Skeletal muscle satellite cell (primary cell): ENCODE measurements at regions not wholly inside any gene's neighbourhood (a gene's known extent, or its start where the extent isn't known, plus 50 kb on each side); places are given as distances from the start of the nearest gene placed in this dataset.

Experiments used
- H3K27me3 ChIP-seq: 2 replicates; pipeline ENCODE4 v1.7.0; 2013; ENCODE audit warnings: low read length; ENCODE audit not compliant: control insufficient read depth, insufficient read depth
- H3K36me3 ChIP-seq: 2 replicates; pipeline ENCODE4 v1.7.0; 2013; ENCODE audit warnings: mild to moderate bottlenecking, control low read depth, low read length; ENCODE audit not compliant: insufficient read depth
- H3K4me1 ChIP-seq: 2 replicates; pipeline ENCODE4 v1.7.0; 2013; ENCODE audit warnings: low read length; ENCODE audit not compliant: control insufficient read depth, insufficient read depth
- H3K4me2 ChIP-seq: 2 replicates; pipeline ENCODE4 v1.7.0; 2013; ENCODE audit warnings: mild to moderate bottlenecking, low read length
- H3K4me3 ChIP-seq: 2 replicates; pipeline ENCODE4 v1.7.0; 2013; ENCODE audit warnings: low read length
- H3K9ac ChIP-seq: 2 replicates; pipeline ENCODE4 v1.7.0; 2013; ENCODE audit warnings: mild to moderate bottlenecking, low read depth, low read length, moderate library complexity
- H3K9me3 ChIP-seq: replicated peaks from 2 replicates; pipeline ENCODE4 v1.7.0; 2013; ENCODE audit warnings: mild to moderate bottlenecking, control low read depth, low read length

DNA sequence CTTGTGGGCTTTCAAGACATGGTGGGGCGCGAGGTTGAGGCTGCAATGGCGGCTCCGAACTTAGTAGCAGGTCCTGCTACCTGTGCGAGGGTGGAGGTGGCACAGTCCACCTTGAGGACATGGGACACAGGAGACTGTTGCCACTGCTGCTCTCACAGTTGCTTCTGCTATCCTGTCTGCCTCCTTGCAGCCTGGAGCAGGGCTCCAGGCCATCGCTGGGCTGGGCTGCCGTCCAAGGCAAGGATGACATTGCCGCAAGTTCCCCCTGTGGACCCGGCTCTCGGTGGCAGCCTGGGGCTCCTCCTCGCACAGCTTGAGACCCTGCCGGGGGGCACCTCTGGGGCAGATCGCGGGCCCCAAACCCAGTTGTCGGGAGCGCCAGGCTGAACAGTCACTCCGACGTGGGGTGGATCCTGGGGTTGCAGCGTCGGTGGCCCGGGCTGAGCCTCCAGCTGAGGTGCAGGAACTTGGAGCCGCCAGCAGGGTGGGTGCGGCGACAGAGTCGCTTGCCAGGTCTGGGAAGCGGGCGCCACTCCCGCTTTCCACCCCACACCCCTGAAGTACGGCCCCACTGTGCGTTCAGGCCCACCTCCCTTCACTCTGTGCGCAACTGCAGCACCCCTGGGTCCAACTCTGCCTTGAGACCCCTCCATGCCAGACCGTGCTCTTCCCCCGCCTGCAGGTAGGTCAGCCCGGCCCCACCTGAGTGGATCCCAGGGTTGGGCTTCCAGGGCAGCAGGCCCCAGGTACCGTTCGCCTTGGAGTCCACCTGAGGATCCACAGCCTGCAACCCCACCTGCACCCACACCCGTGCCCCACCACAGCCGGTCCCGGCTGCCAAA is 192.7 kb upstream of the NUDT6 start:
- Histone ChIP-seq H3K4me3 (no peak overlapping the region), H3K4me2 (no peak overlapping the region), H3K9me3 (no peaks in the 10 kb centered on the region), H3K9ac (no peak overlapping the region), H3K36me3 (peaks cover 12% of the 10 kb centered on the region), H3K27me3 (no peaks in the 10 kb centered on the region), H3K4me1 (peaks cover 18% of the 10 kb centered on the region)

DNA sequence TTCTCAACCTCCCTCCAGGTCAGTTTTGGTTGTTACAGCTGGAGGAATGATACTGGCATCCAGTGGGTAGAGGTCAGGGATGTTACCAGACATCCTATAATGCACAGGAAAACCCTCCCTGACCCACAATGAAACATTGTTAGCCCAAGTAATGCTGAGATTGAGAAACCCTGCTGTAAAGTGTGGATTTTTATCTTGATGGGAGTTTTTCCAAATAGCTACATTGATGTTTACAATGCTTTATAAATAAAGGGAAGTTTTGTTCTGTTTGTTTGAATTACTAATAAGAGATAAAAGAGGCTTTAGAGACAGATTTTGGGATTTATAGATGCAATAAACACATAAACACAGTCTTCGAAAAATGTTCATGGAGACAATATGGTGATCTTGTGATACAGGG is 194.0 kb upstream of the NUDT6 start:
- Histone ChIP-seq H3K4me3 (no peak overlapping the region), H3K9me3 (no peaks in the 10 kb centered on the region), H3K36me3 (peaks cover 12% of the 10 kb centered on the region), H3K4me1 (peaks cover 16% of the 10 kb centered on the region), H3K4me2 (no peak overlapping the region), H3K27me3 (no peaks in the 10 kb centered on the region), H3K9ac (no peak overlapping the region)

- Histone ChIP-seq H3K9me3 (no peaks in the 10 kb centered on the region), H3K27me3 (no peaks in the 10 kb centered on the region), H3K36me3 (no peaks in the 10 kb centered on the region), H3K4me2 (peak overlapping the region; percentile 46), H3K9ac (peak overlapping the region; percentile 29), H3K4me1 (peaks cover 23% of the 10 kb centered on the region), H3K4me3 (no peak overlapping the region)
Observed at GRCh38 chr4:123120473-123120872, 198.1 kb upstream of the NUDT6 start.

- H3K4me3 ChIP-seq, result peak overlapping the region; percentile 18
- peak overlapping the region; percentile 54 for H3K4me2 ChIP-seq
- peaks cover 23% of the 10 kb centered on the region for H3K4me1 ChIP-seq
- no peaks in the 10 kb centered on the region for H3K9me3 ChIP-seq
- H3K36me3 ChIP-seq, result no peaks in the 10 kb centered on the region
- peak overlapping the region; percentile 29 for H3K9ac ChIP-seq
- H3K27me3 ChIP-seq, result no peaks in the 10 kb centered on the region
Observed at GRCh38 chr4:123121241-123121907, 199.0 kb upstream of the NUDT6 start.

DNA sequence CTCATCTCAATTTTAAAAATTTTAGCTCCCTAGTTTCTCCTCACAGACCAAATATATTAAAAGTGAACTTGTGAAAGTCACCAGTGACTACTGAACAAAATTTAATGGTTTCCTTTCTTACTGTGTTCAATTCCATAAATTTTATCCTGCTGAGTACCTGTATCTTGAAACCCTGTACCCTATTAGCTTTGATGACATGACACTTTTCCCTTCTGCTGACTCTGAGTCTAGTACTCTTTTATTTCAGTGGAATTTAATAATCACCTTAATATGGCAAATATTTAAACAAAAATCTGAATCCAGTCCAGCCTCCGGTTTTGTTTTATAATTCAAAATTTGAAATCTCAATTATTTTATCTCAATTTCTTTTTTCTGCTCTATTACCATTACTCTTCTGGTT is 203.1 kb upstream of the NUDT6 start:
- peaks cover 27% of the 10 kb centered on the region for H3K4me1 ChIP-seq

GRCh38 chr4:123127218-123127617 is 204.8 kb upstream of the NUDT6 start:
- H3K9ac ChIP-seq, result peak overlapping the region; percentile 33
- no peaks in the 10 kb centered on the region for H3K27me3 ChIP-seq
- peaks cover 12% of the 10 kb centered on the region for H3K4me1 ChIP-seq
- no peaks in the 10 kb centered on the region for H3K9me3 ChIP-seq
- H3K4me3 ChIP-seq, result no peak overlapping the region
- H3K4me2 ChIP-seq, result no peak overlapping the region
- H3K36me3 ChIP-seq, result no peaks in the 10 kb centered on the region

More for the DNA sequence above, 203.1 kb upstream of the NUDT6 start:
- Histone ChIP-seq H3K36me3 (no peaks in the 10 kb centered on the region), H3K4me3 (no peak overlapping the region), H3K9ac (no peak overlapping the region), H3K4me2 (no peak overlapping the region), H3K27me3 (no peaks in the 10 kb centered on the region), H3K9me3 (no peaks in the 10 kb centered on the region)

- Histone ChIP-seq H3K27me3 (no peaks in the 10 kb centered on the region), H3K9ac (peak overlapping the region; percentile 33)
Observed at GRCh38 chr4:123127875-123128274, 205.5 kb upstream of the NUDT6 start.

GRCh38 chr4:123133397-123134050 is 211.1 kb upstream of the NUDT6 start:
- H3K9ac ChIP-seq, result no peak overlapping the region

More at GRCh38 chr4:123127875-123128274, 205.5 kb upstream of the NUDT6 start:
- Histone ChIP-seq H3K4me3 (no peak overlapping the region), H3K9me3 (no peaks in the 10 kb centered on the region), H3K36me3 (no peaks in the 10 kb centered on the region), H3K4me2 (no peak overlapping the region), H3K4me1 (peaks cover 12% of the 10 kb centered on the region)

GRCh38 chr4:123144616-123145015 is 222.2 kb upstream of the NUDT6 start:
- no peak overlapping the region for H3K9ac ChIP-seq
- H3K4me2 ChIP-seq, result no peak overlapping the region
- H3K4me1 ChIP-seq, result no peaks in the 10 kb centered on the region
- H3K27me3 ChIP-seq, result no peaks in the 10 kb centered on the region
- no peaks in the 10 kb centered on the region for H3K9me3 ChIP-seq
- H3K36me3 ChIP-seq, result no peaks in the 10 kb centered on the region
- no peak overlapping the region for H3K4me3 ChIP-seq

More at GRCh38 chr4:123133397-123134050, 211.1 kb upstream of the NUDT6 start:
- H3K36me3 ChIP-seq, result no peaks in the 10 kb centered on the region
- no peaks in the 10 kb centered on the region for H3K27me3 ChIP-seq
- no peaks in the 10 kb centered on the region for H3K9me3 ChIP-seq
- no peak overlapping the region for H3K4me2 ChIP-seq
- no peaks in the 10 kb centered on the region for H3K4me1 ChIP-seq
- no peak overlapping the region for H3K4me3 ChIP-seq

GRCh38 chr4:123158576-123158975 is 236.2 kb upstream of the NUDT6 start:
- H3K9me3 ChIP-seq, result no peaks in the 10 kb centered on the region
- H3K4me3 ChIP-seq, result no peak overlapping the region
- H3K4me1 ChIP-seq, result no peaks in the 10 kb centered on the region
- no peak overlapping the region for H3K4me2 ChIP-seq
- H3K9ac ChIP-seq, result no peak overlapping the region
- H3K36me3 ChIP-seq, result no peaks in the 10 kb centered on the region
- no peaks in the 10 kb centered on the region for H3K27me3 ChIP-seq

DNA sequence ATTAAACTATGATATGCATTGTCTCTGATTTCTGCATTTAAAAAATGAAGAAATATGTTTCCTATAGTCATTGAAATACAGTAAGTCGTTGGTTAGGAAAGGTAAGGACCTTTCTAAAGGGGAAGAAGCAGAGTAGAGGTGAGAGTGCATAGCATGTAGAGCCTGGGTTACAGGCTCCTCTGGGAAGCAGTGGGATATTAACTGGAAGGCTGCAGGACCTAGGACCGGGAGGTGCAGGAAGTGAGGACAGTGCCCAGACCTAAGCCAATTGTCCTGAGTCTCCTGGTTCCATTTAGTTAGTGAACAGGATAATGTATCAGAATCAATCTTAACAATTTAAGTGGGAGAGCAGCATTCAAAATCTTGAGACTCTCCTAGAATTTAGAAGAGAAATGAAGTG is 237.1 kb upstream of the NUDT6 start:
- Histone ChIP-seq H3K9ac (no peak overlapping the region), H3K9me3 (no peaks in the 10 kb centered on the region), H3K4me3 (no peak overlapping the region), H3K4me1 (no peaks in the 10 kb centered on the region), H3K36me3 (no peaks in the 10 kb centered on the region), H3K27me3 (no peaks in the 10 kb centered on the region), H3K4me2 (no peak overlapping the region)
